ENCODE measurements at regions not wholly inside any gene's neighbourhood (a gene's known extent, or its start where the extent isn't known, plus 50 kb on each side); places are given as distances from the start of the nearest gene placed in this dataset.
A peak's percentile ranks its signal among the peaks of the same experiment; 100 is the strongest.

DNA sequence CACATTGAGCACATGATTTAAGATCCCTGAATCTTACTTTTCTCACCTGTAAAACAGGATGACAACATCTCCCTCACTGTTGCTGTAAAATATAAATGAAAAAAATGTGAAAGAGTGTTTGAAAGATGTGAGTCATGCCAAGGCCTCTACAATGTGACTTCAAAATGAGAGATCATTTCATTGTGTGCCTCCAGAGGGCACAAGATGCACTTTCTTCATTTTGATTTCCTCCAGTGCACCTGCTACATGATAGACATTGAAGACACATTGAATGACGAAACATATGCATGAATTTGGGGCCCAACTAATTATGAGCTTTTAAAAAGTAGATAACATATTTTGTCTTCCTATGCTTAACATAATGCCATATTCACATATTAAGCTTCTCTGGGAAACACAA is 170.3 kb downstream of the MOBP start:
- WGBS, 2 experiments (ENCODE audit: extremely low coverage in 2 of 2, insufficient read length in 1 of 2): no CpG with 5 or more reads among the region's 1 CpG
- Histone ChIP-seq H3K9me1 (ENCODE audit: insufficient read depth, low read length) (no peaks in the 10 kb centered on the region), H2BK5ac (ENCODE audit: low read depth, low read length, poor library complexity, severe bottlenecking) (no peak overlapping the region), H3K36me3 (ENCODE audit: control insufficient read depth, insufficient read depth, low read length) (no peaks in the 10 kb centered on the region), H2BK20ac (ENCODE audit: low read depth, low read length) (0 out of 2 replicates have a peak overlapping the region, but pooled peaks have one; percentile 57), H2AK5ac (ENCODE audit: low read depth, low read length) (no peak overlapping the region), H2BK15ac (ENCODE audit: low read depth, low read length) (no peak overlapping the region), H2BK120ac (ENCODE audit: low read depth, low read length) (no peak overlapping the region; the same call in 1 of the 2 replicates), H3K79me1 (ENCODE audit: low read depth in 1 of 2, low read length in 2 of 2) (no peaks in the 10 kb centered on the region), H3K56ac (ENCODE audit: extremely low read depth, insufficient read depth, low read length) (no peak overlapping the region), H4K8ac (ENCODE audit: low read depth in 2 of 2, low read length in 2 of 2) (no peak overlapping the region), H3K27me3 (ENCODE audit: control insufficient read depth, insufficient read depth, low read length) (no peaks in the 10 kb centered on the region), H4K91ac (ENCODE audit: insufficient read depth, low read depth, low read length) (no peak overlapping the region), H3K4ac (ENCODE audit: low read depth, low read length) (no peak overlapping the region), H3K9me3 (ENCODE audit: control insufficient read depth, insufficient read depth, low read length) (no peaks in the 10 kb centered on the region), H2AFZ (replicated peaks; ENCODE audit: low read length, poor library complexity) (no peak overlapping the region), H3K4me1 (ENCODE audit: control insufficient read depth, insufficient read depth, low read length) (peaks cover 2% of the 10 kb centered on the region), H3K9ac (ENCODE audit: low read depth, low read length) (no peak overlapping the region), H3K14ac (replicated peaks; ENCODE audit: low read depth, low read length) (no peak overlapping the region), H3K4me3 (ENCODE audit: insufficient read depth, low read depth, low read length) (no peak overlapping the region), H3K23ac (ENCODE audit: low read depth, low read length) (no peak overlapping the region), H4K5ac (ENCODE audit: low read depth, low read length) (no peak overlapping the region), H3K18ac (ENCODE audit: low read depth, low read length) (no peak overlapping the region), H3K27ac (ENCODE audit: insufficient read depth, low read length) (no peak overlapping the region), H3K4me2 (ENCODE audit: low read depth, low read length) (no peak overlapping the region), H4K20me1 (ENCODE audit: insufficient read depth, low read length) (no peaks in the 10 kb centered on the region), H2AK9ac (replicated peaks; ENCODE audit: low read depth, low read length, poor library complexity) (no peak overlapping the region)
- POLR2A ChIA-PET (ENCODE audit: unreplicated experiment): no interaction called here
- BruUV-seq (replicated peaks): no TSS peak
- TF ChIP-seq MXI1 (IDR thresholded peaks at IDR 0.05; ENCODE audit: borderline replicate concordance, low read depth, low read length) (no peak), RFX5 (IDR thresholded peaks at IDR 0.05; ENCODE audit: low read depth, low read length) (no peak), POLR2A (IDR thresholded peaks at IDR 0.05; ENCODE audit: low read depth, low read length) (no peak), RCOR1 (IDR thresholded peaks at IDR 0.05; ENCODE audit: insufficient replicate concordance, low read length) (peak; percentile 12), RAD21 (IDR thresholded peaks at IDR 0.05; ENCODE audit: low read length) (peak; percentile 28; the same call in 1 of the 2 replicates)
- TF ChIP-seq, protein P1, sequence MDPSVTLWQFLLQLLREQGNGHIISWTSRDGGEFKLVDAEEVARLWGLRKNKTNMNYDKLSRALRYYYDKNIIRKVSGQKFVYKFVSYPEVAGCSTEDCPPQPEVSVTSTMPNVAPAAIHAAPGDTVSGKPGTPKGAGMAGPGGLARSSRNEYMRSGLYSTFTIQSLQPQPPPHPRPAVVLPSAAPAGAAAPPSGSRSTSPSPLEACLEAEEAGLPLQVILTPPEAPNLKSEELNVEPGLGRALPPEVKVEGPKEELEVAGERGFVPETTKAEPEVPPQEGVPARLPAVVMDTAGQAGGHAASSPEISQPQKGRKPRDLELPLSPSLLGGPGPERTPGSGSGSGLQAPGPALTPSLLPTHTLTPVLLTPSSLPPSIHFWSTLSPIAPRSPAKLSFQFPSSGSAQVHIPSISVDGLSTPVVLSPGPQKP (IDR thresholded peaks at IDR 0.05; ENCODE audit: borderline replicate concordance, low read depth, low read length): no peak
- TF ChIP-seq, protein P2, sequence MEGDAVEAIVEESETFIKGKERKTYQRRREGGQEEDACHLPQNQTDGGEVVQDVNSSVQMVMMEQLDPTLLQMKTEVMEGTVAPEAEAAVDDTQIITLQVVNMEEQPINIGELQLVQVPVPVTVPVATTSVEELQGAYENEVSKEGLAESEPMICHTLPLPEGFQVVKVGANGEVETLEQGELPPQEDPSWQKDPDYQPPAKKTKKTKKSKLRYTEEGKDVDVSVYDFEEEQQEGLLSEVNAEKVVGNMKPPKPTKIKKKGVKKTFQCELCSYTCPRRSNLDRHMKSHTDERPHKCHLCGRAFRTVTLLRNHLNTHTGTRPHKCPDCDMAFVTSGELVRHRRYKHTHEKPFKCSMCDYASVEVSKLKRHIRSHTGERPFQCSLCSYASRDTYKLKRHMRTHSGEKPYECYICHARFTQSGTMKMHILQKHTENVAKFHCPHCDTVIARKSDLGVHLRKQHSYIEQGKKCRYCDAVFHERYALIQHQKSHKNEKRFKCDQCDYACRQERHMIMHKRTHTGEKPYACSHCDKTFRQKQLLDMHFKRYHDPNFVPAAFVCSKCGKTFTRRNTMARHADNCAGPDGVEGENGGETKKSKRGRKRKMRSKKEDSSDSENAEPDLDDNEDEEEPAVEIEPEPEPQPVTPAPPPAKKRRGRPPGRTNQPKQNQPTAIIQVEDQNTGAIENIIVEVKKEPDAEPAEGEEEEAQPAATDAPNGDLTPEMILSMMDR (conservative IDR thresholded peaks at IDR 0.05; ENCODE audit: low read depth, low read length): peak; percentile 39
- in situ Hi-C loops (cut with MboI; ENCODE audit: low sequenced_read_pairs) (no loop called here), intact Hi-C loops (cut with micrococcal nuclease) (loop anchor here (10.0 kb wide), 1 partner anchor 677 kb away; no protein-coding TSS in a partner anchor), dilution Hi-C loops (cut with HindIII; ENCODE audit: low sequenced_read_pairs, unreplicated experiment) (no loop called here)
- CTCF ChIA-PET: no interaction called here
- ATAC-seq (ENCODE audit: low read depth): no peak; the same call in 1 of the 2 replicates
- DNase-seq: peak; percentile 48

All from IMR-90 (cell line).